GM18507 (cell line): ENCODE measurements at regions not wholly inside any gene's neighbourhood (a gene's known extent, or its start where the extent isn't known, plus 50 kb on each side); places are given as distances from the start of the nearest gene placed in this dataset.

ENCODE experiments used
- DNase-seq: peaks from one replicate; pipeline ENCODE4 v3.0.0; 2011; ENCODE audit warnings: low read depth; ENCODE audit not compliant: insufficient read length; ENCODE audit errors: extremely low spot score
- FAIRE-seq: peaks from 2 replicates; lab custom pipeline; 2011; peaks lifted over from hg19 to GRCh38; lab: Jason Lieb, UNC

DNA sequence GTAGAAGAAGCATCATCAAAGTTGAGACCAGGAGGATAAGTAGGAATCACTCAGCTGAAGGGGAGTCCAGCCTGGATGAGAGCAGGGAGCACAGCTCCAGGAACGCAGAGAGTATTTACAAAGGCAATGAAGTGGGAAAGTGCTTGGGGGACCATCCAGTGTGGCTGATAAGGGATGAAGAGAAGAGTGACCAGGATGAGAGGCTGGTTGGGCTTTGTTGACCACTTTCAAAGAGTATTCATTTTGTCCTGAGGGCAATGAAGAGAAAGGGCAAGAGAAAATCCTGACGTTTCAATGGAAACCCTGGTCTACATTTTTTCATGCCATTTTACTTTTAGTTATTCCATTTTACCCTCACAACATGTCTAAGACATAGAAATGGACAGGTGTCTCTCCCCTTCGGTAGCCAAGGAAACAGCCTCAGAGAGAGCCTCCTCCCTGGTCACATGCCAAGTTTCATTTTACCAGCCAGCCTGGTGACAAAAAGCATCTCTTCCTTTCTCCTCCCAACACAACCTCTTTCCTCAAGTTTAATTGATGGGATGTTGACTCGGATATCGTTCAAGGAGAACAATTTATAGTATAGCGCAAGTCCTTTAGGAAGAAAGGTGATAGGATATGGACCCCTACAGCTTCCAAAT, 492.7 kb upstream of the CLINT1 start:
- no peak for FAIRE-seq
- DNase-seq: no peak

DNA sequence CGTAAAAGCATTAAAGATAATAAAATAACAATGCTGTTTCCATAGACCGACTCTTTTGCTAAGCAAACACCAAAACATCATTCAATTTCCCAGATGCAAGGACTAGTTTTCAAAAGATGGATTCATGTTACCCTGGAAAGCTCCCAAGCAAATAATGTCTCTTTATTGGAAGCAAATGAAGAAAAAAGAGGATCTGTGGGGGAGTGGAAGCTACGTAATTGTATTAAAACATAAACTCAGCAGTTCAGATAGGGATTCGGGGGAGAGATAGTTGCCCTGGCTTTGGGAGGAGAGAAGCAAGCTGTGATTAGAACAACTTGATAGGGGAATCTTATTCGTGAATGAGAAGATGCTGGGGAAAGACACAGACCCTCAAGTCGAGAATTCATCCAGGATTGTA, 491.0 kb upstream of the CLINT1 start:
- no peak for DNase-seq
- no peak for FAIRE-seq

DNA sequence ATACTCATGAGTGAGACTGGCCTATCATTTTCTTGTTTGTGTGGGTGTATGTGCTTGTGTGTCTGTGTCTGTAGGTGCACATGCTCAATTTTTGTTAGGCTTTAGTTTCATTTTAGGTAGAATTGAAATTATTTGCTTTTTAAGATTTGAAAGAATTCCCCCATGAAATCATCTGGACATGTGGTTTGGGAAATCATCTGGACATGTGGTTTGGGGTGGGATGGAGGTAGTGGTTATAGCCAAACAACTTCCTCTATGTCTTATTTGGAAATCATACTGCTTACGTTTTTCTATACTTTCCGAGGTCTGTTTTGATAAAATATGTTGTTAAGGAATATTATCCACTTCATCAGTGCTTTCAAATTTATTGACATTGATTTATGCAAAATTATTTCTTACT, 485.4 kb upstream of the CLINT1 start:
- FAIRE-seq (no peak), DNase-seq (no peak)

DNA sequence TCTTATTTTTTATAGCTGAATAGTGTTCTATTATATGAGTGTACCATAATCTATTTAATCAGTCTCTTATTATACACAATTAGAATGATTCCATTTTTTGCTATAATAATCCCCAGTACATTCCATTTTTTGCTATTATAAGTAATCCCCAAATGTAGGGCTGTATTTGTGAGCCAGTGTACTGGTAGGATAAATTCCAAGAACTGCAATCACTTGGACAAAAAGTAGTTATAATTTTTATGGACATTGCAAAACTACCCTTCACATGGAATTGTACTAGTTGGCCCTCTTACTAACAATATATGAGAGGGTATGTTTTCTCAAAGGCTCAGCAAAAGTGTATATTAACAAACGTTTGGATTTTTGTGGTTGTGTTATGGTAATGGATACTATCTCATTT, 481.7 kb upstream of the CLINT1 start:
- no peak for DNase-seq
- no peak for FAIRE-seq

DNA sequence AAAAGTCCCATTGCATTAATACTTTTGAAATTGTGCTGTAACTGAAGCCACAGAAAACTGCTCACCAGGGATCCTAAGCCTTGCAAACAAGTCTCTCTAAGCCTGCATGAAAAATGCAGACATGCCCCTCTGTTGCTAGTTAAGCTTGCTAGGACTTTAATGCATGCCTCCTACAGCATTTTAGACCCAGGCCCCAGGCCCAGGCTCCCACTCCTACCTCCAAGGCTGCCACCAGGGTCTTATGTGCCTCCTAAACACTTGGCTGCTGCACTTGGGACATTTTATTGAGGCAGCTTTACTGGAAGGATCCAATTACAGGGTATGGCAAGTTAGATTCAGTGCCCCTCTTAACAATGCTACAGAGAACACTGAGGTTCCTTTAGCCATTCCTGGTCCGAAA, 467.3 kb upstream of the CLINT1 start:
- FAIRE-seq: no peak
- DNase-seq: no peak

DNA sequence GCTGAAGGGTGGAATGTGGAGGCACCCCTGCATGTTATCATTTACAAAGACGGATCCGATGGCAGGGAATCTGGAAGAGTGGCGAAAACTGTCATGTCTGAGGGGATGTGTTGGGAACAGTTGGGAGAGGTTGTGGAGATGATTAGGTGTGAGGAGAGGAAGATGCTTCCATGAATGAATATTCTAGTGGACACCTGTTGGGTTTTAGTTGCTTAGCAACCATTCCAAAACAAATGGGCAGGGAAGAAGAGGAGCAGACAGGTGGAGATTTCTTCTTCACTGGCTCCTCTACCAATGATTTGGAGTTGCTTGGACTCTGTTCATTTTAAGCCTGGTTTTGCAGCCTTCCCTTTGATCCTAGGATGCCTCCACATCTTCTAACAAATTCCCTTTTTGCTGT, 465.3 kb upstream of the CLINT1 start:
- DNase-seq (no peak), FAIRE-seq (no peak)

DNA sequence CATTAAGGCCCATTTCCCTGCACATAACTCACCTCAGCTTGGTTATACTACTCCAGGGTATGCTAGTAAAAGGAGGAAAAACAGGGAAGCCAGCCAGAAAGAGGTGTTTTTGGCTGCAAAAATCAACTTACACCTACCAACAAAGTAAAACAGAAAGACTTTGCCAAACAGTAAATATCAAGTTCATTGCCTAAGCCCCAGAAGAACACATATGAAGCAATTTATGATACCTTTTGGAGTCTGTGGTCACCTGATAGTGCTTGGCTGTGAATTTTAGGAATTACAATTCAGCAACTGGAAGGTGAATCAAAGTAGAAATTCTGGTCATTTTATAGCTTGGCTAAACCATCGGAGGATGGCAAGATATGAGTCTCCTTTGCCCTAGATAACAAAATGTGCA, 463.7 kb upstream of the CLINT1 start:
- DNase-seq (no peak), FAIRE-seq (no peak)

DNA sequence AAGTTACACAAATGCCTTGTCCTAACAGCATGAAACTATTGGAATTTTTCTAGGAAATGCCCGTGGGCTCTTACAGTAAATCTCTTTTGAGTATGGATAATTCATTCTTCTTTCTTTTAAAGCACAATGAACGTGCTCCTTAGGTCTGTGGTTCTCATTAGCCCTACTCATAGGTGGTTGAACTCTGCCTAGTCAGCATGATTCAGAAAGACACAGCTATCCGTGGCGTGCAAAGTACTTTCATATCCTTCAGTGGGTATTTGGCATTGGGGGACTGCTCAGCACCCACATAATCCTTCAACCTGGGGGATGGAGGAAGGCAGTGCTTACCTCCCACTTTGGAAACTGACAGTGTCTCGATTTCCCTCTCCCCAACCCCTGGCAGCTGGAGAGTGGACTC, 462.0 kb upstream of the CLINT1 start:
- DNase-seq (no peak), FAIRE-seq (no peak)

DNA sequence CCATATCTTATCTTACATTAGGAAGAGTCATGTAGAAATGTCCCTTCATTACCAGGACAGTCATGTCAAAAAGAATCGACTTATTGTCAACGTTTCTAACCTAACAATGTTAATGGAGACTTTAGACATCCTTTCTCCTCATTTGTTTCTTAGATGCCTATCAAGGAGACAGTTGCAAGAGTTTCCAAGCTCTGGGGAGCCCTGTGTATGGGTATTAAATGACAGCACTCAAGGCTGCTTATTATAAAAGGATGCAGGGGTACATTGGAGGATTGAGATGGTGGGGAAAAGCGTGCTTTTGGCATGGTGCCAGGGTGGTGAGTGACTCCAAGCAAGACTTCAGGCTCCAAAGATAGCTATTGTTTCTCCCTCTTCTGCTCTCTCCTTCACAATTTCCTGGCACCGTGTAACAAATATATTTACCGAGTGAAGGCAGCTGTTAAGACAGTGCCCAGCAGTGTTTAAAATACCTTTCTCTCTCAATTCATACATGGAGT, 461.3 kb upstream of the CLINT1 start:
- FAIRE-seq: no peak
- DNase-seq: no peak

DNA sequence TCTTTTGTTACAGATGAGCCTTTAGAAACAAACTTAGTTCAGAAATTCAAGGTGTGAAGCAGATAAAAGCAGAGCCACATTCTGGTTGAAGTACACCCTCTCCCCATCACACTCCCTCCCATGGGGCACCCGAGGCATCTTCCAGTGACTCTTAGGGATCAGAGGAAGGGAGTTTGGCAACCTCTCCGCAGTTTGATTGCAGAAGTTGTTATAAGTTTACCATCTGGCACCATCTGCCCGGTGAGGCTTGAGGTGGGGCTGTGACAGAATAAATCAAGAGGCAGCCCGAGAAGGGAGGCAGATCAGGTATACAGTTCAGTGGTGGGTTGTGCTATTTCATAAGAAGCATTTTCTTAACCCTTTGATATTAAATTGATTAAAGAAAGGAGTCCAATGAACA, 458.6 kb upstream of the CLINT1 start:
- FAIRE-seq: no peak
- DNase-seq: no peak

DNA sequence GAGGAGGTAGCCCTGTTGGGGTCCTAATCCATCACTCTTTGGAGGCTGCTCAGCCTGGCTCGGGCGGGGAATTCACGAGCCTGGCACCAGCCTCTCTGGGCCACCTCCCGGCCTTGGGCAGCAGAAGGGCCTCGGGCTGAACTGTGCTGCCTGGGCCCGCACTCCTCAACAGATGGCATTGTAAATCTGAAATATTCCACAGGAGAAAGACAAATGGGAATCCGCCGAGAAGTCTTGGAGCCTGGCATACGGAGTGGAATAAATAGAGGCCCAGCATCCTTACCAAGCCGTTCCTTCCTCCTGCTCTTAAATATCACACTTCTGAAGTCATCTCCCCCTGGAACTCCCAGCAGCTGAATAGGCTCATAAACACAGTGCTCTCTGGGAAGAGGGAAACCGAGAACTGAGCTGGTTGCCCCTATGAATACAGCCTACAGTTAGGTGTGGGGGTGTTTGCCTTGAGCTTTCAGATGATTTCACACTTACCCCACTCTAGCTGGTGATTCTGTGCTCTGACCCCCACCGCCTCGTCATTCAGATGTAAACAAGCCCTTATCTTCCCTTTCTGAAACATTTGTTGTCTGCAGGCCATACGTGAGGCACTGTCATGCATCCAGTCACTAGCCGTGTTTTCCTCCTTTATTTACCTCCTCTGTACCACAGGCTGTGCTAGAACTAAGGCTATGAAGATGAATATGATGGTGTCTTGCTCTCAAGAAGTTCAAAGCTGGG, 455.0 kb upstream of the CLINT1 start:
- DNase-seq (no peak), FAIRE-seq (no peak)

DNA sequence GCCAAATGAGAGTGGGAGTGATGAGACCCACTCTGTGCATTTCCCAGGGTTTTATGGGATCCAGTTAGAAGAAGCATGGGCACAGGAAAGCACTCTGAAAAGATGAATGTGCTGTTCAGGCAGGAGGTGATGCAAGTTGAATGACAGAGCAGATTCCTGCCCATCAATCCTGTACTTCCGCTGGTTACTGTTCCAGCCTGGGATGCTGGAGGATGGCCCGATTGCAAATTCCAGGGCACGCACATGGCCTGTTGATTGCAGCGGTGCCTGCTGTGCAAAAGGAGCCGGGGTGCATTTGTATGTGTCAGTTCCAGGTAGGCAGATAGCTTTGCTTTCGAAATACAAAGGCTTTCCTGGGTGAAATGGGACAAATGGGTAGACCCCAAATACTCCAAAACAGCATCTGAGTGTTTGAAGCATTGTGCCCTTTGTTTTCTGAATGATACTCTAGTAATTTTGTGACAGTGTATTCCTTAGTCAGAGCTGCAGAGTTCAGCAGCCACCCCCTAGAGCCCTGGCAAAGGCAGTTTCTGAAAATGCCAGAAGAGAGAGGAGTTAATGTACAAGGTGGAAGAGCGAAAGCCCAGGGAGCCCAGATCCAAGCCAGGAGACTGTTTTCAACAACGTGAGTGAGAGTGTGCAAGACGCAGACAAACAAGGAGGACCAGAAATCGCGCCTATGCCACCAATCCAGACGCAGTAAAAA, 454.2 kb upstream of the CLINT1 start:
- no peak for DNase-seq
- no peak for FAIRE-seq

DNA sequence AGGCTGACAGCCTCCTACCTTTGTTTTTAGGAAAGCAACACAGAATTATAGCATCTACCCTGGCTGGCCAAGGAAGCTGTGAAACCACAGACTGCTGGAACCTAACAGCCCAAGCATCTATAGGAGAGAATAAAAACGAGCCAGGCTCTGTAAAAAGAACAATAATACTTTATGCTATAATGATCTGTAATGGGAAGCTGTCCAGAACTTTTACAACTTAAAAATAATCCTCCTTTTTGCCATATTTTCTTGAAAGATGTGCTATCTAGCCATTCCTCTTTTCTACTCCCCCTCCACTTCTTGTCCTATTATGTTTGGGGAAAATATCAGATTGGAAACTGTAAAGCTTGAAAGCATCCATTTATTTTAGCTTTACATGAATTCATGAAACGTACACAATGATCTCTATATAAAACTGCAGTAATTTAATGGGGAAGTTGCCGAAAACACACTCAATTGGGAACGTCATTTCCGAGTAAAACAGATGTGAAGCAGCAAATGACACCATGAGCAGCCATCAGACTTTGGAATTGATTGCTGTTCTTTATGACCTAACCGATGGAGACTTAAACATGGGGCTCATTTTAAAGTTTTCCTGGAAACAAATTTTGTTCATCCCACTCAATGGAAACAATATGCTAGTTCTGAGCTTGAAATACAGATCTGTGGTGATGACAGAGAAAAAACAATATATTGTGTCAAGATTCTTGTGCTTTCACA, 450.3 kb upstream of the CLINT1 start:
- DNase-seq: no peak
- no peak for FAIRE-seq

DNA sequence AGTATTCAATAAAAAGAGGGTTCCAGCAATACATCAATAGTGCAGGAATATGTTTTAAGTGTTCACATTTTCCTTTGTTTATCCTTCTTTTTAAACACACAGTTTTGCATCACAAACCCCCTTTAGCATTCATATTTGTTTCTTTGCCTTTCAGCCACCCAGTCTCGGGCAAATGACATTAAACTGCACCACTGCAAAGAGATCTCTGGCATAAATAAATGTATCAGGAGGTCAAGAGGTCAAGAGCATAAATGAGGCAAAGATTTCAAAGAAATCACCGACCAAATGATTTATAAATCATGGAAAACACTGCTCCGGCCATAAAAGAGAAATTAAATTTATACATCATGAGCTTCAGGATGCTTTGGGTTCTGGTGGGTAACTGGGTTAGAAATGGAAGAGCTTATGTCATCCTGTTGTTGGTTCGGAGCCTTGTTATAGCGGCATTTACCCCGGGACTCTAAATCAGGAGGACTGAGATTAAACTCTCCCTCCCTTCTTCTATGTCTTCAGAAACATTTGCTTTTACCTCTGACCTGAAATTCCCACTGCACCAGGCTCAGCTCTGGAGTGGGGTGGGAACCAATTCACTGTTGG, 449.6 kb upstream of the CLINT1 start:
- DNase-seq (no peak), FAIRE-seq (no peak)

DNA sequence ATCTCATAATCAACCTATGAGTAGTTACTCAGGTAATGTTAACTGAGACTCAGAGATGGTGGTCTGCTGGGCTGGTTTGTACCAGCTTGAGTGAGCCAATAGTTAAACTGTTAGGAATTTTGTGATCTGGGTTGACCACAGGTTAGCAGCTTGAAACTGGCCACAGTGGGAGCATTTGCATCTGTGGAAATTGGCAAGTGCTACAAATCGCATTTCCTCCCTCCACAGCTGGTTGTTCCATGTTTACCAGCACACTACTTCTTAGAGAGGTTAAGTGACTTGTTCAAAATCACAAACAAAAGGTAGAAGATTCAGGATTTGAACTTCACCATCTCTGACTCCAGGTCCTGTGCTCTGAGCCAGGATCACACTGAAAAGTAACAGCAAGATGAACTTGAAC, 446.9 kb upstream of the CLINT1 start:
- no peak for FAIRE-seq

DNA sequence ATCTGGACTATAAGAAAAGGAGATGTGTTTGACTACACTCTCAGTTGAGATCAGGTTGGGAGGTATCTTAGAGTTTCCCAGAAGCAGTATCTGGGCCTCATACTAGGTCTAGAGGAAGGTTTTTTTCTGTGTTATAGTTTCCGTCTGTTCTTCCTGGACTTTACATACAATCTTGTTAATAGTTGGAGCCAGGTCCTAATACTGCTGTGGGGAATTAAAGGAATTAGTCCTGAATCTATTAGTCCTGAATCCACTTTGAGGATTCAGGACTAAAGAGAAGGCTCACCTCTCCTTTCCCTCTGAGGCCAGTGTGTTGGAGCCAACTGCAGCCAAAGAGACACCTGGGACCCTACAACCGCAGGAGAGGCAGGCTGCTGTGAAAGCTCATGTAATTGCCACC, 445.7 kb upstream of the CLINT1 start:
- FAIRE-seq (no peak), DNase-seq (no peak)

More for the DNA sequence above, 446.9 kb upstream of the CLINT1 start:
- no peak for DNase-seq

DNA sequence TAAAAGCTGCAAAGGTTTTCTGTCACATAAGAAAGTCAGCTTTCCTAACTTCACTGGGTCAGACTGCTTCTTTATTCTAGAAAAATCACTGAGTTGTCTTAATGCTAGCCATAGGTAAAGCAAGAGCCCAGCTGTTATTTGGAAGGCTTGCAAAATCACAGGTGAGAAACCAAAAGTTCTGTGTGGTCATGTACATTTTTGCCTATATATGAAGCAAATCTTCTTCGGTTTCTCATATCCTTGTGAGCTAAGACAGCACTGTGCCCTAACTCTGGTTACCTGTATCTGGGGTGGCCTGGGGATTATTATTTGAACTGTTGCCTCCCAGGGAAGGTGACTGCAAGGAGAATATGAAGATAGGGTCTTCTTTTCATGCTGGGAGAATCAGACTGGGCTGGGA, 444.9 kb upstream of the CLINT1 start:
- FAIRE-seq (no peak), DNase-seq (no peak)

DNA sequence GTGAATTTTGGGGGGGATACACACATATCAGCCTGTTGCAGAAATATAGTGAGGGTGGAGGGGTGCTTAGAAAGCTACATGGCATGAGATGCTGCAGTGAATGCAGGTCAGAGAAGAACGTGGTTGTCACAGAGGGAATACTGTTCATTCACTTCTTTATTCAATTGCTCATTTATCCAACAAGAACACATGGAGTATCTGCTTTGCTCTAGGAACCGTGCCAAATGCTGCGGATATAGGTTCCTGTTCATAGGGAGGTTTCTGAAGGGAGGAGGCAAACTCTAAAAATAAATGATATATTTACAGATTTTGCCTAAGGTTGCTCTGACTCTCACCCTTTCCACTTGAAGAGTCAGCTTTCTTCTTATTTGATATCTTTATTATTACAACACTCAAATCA, 444.3 kb upstream of the CLINT1 start:
- FAIRE-seq: no peak

DNA sequence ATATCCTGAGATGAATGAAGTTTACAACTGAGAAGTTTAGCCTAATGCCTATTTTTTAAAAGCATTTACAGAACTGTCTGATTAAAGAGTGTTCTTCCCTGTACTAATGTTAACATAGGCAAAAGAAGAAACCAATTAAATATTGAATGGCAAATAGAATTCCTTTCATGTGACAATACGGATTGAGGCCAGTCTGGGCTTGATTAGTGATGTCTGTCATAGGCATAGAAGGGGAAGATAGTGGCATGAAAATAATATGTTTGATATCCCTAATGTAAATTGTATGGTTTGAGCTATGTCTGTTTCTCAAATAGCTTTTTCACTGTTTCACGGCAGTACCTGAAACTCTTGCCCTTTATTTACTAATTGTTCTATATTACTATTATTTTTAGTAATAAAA, 443.1 kb upstream of the CLINT1 start:
- DNase-seq (no peak), FAIRE-seq (no peak)

More for the DNA sequence above, 444.3 kb upstream of the CLINT1 start:
- no peak for DNase-seq

DNA sequence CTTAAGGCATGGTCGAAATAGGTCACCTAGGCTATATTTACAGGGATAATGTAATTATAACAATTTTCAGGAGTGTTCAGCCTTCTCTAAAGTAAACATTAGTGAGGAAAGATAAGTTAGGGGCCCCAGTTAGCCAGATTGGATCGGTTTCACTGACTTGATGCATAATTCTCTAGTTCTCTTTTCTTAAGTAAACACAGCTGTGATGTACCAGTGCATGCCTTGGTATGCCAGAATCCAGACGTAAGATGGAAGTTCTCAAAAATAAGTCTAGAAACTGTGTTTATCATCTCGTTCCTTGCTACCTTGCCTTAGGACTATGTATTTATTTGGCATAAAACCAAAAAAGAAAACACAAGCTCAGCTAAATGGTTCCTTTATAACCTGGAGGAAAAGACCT, 442.2 kb upstream of the CLINT1 start:
- DNase-seq: no peak
- no peak for FAIRE-seq
